Activated CD8-positive, alpha-beta memory T cell treated with anti-CD3 and anti-CD28 coated beads for 1 hour (primary cell): ENCODE measurements at regions not wholly inside any gene's neighbourhood (a gene's known extent, or its start where the extent isn't known, plus 50 kb on each side); places are given as distances from the start of the nearest gene placed in this dataset.

Experiments used
- DNase-seq, 2 donors: peaks; one replicate each; pipeline ENCODE4 v3.0.0-alpha.2; 2020; ENCODE audit warnings: low read depth in 1 of 2; ENCODE audit errors: extremely low read depth in 1 of 2

GRCh38 chr11:8340296-8340695 lies 76.6 kb upstream of the LMO1 start:
- no peak for DNase-seq

DNA sequence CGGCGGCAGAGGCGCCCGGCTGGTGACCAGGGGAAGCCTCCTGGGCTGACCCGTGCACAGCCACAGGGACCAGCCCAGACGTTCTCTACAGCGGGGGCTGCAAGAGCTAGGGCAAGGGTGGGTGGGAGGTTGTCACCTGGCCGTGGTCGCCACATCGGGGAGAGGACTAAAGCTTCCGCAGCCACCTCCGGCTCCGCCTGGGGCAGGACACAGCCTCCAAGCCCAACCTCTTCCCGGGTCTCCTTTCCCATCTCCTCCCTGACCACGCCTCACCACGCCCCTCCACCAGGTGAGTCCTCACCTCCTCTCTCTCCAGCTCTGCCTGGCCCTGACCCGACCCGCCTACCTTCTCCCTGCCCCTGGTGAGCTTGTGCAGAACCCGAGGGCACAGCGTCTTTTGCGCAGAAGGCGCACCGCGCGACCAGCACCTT lies 75.9 kb upstream of the LMO1 start:
- DNase-seq: no peak

- DNase-seq: no peak
Measured at GRCh38 chr11:8338138-8338537, 74.5 kb upstream of the LMO1 start.

DNA sequence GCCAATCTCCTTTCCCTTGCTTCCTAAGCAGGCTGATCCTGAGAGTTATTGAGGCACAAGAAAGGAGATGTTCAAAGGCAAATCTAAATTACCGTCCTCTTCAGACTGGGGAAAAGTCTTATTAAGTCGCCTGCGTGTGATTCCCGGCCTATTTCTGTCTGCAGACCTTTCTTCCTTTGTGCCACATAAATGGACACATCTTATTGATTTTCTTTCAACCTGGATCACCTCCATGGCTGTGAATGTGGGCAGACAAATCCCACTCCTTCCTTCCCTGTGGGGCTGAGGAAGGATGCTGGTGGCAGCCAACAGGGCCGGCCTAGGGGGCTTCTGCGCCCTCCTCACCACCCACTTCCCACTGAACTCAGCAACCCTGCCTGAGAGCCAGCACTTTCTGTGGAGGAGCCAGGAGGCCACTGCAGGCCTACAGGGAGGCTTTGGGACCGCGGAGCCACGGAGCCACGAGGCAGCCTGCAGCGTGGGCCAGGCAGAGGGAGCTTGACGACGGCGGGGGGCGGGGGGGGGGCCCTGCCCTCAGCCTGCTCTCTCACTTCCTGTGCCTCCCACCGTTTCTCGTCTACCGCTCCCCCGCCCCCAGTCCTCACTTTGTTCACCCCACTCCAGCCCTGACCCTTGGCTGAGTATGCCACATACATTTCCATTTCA lies 73.6 kb upstream of the LMO1 start:
- DNase-seq: no peak

DNA sequence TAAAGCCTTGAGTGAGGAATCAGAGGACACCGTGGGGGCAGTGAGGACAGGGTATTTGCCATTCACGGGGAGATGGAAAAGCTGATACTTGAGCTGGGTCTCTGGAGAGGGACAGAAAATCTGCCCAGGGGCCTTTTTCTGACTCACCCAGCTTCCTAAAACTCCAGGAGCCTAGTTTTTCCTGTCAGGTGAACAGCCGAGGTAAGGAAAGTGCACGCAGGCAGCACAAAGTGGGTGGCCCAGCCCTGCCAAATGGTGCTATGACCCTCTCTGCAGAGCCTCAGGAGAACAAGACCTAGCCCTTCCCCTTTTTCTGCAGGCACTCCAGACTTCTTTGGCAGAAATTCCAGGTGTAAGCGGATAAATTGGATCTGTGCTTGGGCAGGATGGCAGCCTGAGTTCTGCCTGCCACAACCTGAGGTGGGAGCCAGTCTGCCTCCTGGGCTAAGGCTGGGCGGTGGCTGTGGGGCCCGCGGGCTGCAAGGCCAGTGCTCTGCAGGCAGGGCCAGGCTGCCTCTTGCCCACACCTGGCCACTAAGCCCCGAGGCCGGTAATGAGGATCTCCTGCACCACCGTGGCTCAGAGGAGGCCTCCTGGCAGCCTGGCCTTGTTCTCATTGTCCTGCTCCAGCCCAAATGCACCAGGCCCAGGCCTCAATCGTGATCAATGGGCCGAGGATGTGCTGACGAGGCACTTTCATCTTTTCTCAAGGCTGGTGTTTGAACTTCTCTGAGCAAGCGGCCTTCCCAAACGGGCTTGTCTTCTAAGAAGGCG lies 72.9 kb upstream of the LMO1 start:
- DNase-seq: no peak

- no peak for DNase-seq
Measured at GRCh38 chr11:8335683-8336082, 72.0 kb upstream of the LMO1 start.

DNA sequence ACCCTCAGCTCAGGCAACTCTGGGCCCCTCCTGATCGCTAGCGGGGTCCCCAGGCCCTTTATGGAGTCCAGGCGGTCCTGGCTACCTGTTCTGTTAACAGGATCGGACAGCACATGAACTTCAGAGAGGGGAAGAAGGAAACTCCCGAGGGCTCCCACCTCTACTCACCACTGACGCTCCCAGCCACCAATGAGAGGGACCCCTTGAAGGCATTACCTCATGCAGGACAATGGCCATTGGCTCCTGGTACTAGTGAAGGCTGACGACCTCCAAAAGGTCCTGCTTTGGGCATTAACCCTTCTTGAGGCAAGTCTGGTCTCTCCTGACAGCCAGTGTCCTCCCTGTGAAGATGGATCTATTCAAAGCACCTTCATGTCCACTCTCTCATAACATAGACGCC lies 71.5 kb upstream of the LMO1 start:
- DNase-seq: no peak

DNA sequence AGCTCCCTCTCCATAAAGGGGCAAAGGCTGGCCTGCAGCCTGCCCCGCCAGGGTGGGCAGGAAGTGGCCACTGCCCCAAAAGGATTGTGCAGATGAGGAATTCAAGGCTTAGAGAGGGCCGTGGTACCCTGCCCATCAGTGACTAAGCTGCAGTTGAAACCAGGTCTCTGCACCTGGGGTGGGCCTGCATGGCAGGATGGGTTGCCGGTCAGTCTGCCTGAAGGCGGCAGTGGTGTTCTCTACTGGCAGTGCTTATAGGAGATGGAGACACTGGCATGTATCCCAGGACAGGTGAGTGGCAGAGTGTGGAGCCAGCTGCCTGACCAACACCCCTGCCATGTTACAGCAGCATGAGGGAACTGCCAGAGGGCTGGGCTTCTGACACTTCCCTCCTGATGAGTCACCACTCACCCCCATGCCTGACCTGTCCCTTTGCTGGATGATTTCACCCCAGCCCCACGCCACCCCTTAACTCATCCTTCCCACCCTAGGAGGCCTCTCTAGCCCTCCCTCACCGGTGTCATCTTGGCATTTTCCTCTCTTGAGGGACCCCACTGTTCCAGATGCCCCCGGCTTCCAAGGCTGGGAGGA lies 70.2 kb upstream of the LMO1 start:
- no peak for DNase-seq

DNA sequence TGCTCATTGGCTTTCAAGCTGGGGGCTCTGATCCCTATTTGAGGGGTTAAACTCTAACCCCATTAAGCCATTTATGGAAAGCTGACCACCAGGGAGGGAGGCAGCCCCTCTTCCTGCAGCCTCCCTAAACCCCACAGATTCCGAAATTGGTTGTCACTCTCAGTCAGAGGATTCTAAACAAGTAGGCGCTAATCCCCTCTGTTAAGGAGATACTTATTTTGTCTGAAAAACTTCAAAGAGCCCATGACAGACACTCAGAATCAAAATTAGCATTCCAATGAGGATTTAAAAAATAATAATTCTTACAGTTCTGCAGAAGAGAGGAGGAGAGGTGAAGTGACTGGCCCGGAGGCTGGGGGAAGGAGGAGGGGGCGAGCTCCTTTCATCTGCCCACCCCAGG lies 69.7 kb upstream of the LMO1 start:
- DNase-seq: no peak

GRCh38 chr11:8332891-8333290 lies 69.2 kb upstream of the LMO1 start:
- no peak for DNase-seq

DNA sequence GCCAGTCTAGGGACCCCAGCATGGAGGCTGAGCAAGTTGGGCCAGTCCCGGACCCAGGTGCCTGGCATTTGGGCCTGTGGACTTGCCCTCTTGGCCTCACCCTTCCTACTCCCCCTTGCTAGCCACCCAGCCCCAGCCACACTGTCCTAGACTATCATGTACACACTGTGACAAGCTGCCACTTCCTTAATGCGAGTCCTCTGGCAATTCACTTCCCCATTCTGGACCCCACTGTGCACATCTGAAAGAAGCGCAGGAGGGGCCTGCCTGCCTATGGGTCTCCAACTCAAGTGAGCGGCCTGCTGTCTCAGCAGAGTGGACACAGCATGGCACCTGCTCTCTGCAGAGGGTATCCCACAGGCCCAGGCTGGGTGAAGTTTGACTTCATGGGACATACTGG lies 68.5 kb upstream of the LMO1 start:
- no peak for DNase-seq

DNA sequence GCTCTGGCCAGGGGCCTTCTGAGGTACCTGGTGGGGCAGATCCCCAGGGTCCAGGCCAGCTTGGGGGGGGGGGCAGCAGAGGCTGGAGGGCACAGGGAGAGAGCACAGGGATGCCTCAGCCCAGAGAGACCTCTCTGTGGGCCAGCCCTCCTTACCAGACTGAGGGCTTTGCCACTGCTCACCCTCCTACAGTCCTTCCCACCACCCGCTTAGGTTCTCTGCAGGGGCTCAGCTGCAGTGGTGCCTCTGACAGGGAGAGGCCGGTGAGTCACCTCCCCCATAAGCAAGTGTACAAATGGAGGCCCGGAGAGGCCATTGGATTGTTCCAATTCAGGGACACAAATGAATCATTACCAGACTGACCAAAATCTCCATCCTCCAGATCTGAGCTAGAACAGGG lies 68.1 kb upstream of the LMO1 start:
- DNase-seq: no peak

DNA sequence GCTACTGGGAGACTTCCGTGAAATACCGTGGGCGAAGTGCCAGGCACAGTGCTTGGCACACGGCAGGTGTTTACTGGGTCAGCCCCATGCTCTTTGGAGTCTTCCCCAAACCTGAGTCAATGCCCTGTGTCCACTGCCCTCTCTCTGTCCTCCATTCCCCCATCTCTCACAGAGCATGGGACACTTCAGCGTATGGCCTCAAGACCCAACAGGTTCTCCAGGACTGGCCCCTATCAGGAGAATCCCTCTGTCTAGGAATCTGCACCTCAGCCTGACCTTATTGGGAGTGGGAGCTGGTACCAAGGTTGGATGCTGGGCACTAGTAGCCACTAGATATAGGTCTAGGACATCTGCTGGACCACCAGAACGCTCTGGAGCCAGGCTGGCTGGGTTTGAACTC lies 67.2 kb upstream of the LMO1 start:
- no peak for DNase-seq

GRCh38 chr11:8330404-8330803 lies 66.7 kb upstream of the LMO1 start:
- no peak for DNase-seq

DNA sequence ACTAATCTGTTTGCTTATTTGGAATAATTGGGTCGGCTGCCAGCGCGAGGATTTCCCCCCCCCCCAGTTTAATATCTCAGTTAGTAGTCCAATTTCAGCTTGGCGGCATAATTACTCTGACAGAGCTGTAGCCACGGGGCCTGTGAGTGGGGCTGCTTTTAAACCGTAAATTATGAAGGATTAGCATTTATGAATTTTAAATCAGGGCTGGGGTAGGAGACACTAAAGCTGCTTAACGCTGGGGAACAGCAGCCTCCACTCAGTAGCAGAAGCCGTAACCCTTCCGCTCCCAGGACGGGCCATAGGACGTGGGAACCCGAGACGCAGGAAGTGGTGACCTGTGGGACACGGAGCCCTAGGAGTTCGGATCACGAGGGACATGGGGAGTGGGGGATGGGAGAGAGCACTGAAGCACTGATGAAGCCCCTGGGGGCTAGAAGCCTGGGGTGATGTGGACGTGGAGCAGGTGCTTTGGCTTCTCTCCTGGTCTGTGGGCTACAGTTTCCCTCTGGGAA lies 66.2 kb upstream of the LMO1 start:
- DNase-seq: no peak

GRCh38 chr11:8329336-8329735 lies 65.7 kb upstream of the LMO1 start:
- no peak for DNase-seq

DNA sequence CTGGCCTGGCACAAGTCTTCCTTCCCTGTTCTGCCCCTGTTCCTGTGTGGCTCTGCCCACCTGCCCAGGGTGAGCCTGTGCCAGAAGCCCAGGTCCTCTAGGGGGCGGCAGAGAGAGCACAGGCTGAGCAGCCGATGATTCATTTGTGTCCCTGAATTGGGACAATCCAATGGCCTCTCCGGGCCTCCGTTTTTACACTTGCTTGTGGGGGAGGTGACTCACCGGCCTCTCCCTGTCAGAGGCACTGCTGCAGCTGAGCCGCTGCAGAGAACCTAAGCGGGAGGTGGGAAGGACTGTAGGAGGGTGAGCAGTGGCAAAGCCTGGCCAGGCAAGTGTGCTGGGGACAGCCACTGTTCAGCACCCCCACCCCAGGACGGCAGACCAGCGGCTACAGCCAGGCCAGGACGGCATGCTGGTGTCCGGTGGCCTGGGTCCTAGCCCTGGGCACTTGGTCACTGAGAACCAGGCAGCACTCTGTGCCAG lies 65.2 kb upstream of the LMO1 start:
- DNase-seq: peak in 1 of 2 donors; percentile 22

DNA sequence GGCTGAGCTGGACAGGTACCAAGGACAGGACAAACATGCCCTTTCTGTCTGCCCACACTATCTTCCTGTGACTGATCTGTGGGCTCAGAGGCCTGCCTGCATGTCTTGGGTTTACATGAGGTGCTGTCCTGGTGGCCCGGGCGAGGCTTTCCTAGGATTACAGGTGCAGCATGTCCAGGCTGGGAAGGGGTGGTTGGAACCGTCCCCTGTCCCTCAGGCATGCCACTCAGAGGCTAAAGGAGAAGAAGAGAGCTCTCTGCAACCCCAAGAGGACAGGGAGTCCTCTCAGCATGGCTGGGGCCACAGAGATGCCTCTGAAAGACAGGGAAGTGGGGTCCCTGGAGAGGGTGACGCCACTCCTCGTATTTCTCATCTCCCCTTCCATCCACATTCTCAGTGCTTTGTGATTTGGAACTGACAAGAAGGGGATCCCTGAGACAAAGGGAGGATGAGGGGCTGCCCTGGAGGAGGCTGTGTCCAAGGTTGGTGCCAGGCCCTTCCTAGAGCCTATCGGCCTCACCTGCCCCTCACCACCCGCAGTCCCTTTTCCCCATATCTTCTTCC lies 64.6 kb upstream of the LMO1 start:
- no peak for DNase-seq

DNA sequence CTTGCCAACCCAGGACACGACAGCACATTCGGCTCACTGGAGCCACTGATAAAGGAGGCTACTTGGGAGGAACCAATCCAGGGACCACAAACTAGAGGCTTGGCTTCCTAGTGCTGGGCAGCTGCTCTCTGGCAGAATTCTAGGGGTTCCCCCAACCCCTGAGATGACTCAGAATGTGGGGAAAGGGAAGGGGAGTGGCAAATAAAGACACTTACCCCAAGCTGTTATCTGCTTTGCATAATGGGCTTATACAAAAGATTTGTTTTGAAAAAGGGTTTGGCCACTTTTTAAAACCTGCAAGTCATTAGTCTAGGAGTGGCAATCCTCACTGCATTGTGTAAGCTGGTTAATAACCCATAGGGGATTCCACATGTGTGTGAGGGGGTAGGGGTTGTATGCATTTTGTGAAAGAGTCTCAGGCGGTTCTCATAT lies 64.1 kb upstream of the LMO1 start:
- no peak for DNase-seq

DNA sequence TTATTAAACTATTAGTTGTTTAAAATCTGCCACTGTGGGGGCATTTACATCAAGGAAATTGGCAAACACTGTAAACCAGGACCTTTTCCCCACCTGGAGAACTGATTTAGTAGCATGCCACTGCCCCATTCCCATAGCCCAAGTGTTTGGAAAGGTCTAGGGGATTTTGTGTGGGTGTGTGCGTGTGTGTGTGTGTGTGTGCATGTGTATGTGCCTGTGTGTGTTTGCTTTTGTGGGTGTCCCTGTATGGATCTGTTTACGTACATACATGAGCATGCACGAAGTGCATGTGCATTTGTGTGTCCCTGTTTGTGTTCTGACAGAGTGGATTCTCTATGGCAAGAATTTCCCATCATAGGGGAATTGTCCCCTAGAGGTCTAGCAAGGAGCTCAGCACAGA lies 62.7 kb upstream of the LMO1 start:
- no peak for DNase-seq

DNA sequence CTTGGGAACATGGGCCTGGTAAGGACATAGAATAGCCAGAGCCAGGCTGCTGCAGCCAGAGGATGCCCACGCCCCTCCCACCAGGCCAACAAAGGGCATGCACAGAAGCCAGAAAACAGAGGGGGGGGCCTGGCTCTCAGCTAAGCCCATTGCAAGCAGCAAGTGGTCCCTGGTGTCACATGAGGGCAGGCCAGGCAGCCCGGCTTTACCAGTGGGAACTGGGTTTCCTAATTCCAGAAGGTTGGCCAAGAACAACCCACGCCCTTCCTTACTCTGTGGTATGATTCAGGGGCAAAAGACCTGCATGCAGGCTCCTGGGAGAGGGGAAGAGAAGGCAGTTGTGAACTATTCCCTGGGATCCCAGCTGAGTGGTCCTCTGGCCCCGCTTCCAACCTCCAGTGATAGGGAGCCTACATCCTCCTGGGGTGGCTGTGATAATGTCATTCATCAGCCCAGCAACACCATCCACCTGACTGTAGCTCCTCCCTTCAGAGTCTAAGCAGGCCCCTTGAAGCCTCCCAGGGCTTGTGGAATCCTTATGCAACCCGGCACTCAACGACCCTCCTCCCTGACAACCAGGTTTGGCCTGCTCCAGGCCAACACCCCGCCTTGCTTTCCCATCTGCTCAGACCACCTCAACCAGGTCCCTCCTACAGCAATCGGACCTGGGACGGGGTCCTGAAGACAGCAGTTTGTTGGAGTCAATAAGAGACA lies 62.1 kb upstream of the LMO1 start:
- no peak for DNase-seq
